Fibroblast of gingiva (primary cell): ENCODE measurements at regions not wholly inside any gene's neighbourhood (a gene's known extent, or its start where the extent isn't known, plus 50 kb on each side); places are given as distances from the start of the nearest gene placed in this dataset.
"Not testable (repeated sequence)": the region's sequence is repeated elsewhere in the genome, so short reads cannot be mapped to it uniquely, and the experiment has no call there.

Source experiments
- DNase-seq: peaks from one replicate; pipeline ENCODE4 v3.0.0-alpha.2; 2011; ENCODE audit warnings: low read depth

DNA sequence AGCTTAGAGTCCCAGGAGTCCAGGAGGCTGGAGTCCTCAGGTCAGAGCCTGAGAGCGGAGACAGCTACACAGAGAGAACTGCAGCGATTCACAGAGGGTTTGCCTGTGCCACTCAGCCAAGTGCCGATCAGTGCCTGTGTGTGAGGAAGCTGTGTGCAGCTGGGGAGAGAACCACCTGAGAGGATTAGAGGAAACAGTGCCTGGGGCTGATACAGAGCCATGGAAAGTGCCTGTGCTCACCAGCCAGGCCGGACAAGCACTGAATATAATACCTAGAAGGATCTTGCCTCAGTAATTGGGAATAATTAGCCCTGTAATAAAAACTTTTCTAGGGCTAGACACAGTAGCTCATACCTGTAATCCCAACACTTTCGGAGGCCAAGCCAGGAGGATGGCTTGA lies 134.7 kb downstream of the ARHGAP11B start:
- DNase-seq: not testable (repeated sequence)

DNA sequence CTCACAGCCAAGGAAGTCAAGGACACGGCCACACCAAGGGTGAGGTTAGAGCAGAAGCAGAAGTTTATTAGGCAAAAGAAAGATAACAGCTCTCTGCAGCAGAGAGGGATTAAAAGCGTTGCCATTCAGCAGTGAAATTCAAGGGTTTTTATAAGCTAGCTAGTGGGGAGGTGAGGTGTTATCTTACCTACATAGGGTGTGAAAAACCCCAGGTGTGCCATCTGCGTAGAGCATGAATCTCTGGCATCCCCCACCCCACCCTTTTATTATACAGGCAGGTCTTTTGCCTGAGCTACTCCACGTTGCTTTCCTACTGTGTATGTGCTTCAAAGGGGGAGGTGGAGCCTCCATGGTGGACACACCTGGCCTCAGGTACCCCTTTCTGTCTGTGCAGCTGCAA lies 135.4 kb downstream of the ARHGAP11B start:
- not testable (repeated sequence) for DNase-seq

DNA sequence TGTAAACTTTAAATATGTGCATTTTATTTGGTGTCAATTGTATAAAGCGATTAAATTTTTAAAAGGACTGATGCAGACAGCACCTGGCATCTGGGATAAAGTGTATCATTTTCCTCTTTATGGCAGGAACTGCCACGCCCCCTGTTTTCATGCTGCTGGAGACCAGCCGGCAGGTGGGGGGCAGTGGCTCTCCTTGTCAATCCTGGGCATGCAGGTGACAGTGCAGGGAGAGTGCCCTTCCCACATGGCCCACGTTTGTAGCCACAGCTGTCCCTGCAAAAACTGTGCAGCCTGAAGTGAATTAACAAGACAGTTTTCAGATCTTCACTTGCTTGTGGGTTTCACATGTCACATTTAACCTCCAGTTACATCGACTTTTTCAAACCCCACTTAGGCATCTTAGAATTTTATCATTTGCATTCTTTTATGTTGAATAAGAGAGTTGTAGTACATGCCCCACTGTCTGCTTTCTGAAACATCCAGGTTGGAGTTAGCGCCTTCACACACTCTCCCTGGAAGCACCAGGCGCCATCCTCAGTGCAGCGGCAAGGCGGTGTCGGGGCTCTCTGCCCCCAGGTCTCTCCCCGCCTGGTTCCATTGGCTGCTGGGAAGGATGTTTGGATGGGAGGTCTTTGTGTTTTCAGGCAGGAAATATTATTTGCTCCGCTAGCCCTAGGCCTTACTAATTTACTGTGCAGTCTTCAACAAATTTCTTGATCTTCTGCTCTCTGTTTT lies 134.2 kb upstream of the FAN1 start:
- not testable (repeated sequence) for DNase-seq

DNA sequence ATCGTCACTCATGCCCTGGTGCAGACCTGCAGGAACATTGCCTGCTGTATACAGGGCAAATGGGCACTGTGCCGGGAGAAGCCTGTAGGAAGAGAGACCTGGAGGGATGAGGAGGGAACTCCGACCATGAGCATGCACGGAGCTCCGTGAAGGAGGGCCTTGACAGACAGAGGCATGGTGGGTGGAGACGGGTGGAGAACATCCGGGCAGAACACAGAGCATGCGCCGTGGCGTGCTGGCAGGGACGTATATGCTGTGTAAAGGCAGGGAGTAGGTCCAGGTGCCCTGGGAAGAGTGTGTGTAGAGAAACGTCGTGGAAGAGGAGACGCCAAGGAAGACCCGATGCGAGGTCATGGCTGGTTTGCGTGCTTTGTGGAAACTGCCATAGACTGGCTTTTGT lies 133.0 kb upstream of the FAN1 start:
- no peak for DNase-seq

DNA sequence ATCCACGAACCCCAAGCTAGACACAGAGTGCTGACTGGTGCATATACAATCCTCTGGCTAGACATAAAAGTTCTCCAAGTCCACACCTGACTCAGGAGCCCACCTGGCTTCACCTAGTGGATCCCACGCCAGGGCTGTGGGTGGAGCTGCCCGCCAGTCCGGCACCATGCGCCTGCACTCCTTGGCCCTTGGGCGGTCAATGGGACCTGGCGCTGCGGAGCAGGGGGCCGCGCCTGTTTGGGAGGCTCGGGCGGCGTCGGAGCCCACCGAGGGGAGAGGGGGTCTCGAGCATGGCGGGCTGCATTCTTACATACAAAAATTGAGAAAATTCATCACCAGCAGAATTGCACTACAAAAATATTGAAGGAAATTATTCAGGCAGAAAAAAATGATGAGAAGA lies 120.7 kb upstream of the FAN1 start:
- DNase-seq: no peak

DNA sequence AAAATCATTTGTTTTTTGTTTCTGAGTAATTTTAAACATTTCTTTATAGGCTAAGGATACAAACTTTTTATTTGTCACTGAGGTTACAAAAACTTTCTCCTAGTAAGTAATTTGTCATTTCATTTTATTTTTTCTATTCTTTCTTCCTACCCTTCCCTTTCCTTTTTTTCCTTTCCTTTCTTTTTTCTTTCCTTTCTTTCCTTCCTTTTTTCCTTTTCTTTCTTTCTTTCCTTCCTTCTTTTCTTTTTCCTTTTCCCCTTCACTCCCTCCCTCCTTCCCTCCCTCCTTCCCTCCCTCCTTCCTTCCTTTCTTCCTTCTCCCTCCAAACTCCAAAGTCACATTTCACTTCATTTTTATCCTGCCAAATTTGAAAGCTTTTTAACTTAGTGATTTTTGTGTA lies 115.1 kb upstream of the FAN1 start:
- no peak for DNase-seq

DNA sequence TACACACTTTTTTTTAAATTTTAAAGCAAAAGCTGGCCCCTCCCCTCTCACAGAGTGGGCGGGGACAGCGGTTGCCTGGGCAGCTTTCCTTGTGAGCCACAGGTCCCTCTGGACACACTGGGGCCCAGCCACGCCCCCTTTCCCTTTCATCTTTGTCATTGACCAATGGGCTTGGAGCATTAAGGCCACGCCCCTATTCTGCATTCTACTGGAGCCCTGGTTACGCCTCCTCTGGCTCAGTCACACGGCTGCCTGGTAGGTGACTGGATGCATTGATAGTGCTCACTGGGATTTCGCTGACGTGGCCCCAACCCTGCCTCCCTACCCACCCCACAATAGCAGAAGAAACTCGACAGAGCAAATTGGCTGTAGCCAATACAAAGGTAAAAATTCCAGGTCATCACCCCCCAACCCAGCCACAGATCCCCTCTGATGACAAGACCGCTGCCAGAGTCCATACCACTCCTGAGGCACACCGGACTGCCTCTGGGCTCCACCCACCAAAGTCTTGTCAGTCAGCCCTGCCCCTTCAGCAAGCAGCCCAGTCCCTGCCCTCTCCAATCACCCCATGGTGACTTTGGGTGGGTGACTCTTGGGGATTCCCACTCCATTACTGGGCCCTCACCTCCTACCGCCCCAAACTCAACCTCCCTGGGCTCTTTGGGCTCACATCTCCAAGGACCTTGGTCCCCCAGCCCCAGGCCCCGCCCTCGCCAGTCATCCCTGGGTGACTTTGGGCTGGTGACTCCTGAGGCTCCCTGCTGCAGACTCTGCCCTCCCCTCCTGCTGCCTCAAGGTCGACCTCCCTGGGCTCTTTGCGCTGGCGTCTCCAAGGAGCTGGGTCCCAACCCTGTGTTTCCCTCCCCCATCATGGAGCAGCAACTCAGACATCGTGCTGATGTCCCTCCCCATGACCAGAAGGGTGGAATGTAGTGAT lies 112.2 kb upstream of the FAN1 start:
- DNase-seq: no peak

DNA sequence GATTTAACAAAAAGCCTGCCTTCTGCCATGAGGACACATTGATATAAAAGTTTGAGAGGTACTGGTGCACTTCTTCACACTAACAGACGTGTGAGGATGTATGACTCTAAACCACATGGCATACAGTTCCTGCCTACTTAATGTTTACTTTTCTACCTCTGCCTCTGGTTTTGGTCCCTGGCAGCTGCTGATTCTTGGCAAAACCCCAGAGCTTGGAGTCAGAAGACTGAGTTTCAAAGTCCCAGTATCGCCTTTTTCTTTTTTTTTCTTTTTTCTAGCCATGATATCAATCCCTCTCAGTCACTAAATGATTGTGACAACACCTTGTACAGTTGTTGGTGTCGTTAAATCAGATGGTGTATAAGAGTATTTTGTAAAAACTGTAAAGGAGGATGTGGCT lies 110.9 kb upstream of the FAN1 start:
- DNase-seq: not testable (repeated sequence)

DNA sequence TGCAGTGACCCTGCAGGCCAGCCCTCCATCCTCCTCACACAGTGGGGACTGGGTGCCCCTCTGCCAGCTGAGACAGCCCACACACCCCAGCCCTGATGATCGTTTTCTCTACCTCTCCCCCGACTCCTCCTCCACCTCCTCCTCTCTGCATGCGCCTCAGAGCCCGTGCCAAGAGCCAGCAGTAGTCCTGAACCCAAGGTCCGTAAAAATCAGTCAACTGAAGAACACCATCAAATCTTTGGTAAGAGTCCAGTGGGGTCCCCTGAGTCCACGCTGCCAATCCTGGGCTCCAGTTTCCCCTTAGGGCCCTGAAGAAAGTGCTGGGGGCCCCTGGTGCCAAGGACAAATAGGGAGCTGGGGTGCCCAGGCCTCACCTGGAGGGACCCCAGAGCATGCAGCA lies 109.3 kb upstream of the FAN1 start:
- no peak for DNase-seq

DNA sequence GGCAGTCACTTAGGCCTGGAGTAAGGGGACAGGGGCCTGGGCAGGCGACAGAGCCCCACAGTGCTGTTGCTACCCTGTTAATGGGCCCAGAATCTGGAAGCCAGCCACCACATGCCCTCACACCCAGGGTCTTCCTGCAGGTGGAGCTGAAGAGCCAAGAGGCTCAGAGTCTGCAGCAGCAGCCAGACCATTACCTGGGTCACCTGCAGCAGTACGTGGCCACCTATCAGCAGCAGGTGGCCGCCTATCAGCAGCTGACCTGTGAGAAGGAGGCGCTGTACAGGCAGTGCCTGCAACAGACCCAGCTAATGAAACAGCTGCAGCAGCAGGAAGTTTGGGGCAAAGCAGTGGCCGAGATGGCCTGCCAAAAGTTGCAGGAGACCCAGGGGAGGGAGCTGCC lies 104.2 kb upstream of the FAN1 start:
- not testable (repeated sequence) for DNase-seq

DNA sequence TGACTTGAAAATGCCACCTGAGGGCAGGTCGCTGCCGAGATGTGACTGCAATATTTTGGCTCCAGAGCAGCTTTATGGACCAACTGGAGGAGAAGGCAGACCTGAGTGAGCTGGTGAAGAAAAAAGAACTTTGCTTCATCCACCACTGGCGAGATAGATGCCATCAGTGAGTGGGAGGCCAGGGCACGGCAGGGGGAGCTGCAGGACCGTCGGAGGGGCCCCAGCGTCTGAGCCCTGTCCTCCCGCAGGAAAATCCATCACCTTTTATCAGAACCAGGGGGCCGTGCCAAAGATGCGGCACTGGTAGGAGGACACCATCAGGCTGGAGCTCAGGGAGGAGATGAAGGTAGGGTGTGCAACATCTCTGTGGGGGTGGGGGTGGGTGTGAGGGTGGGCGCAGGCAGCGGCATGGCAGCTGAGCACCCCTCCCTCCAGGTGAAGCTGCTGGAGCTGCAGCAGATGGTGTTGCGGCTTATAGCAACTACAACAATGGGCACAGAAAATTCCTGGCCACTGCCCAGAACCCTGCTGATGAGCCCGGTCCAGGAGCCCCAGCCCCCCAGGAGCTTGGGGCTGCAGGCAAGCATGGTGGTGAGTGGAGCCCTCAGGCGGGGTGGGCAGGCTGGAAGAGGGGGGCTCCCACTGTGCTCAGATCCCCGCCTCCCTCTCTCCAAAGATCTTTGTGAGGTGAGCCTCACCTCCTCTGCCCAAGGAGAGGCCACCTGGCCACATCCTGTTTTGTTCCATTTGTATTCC lies 102.4 kb upstream of the FAN1 start:
- DNase-seq: not testable (repeated sequence)

DNA sequence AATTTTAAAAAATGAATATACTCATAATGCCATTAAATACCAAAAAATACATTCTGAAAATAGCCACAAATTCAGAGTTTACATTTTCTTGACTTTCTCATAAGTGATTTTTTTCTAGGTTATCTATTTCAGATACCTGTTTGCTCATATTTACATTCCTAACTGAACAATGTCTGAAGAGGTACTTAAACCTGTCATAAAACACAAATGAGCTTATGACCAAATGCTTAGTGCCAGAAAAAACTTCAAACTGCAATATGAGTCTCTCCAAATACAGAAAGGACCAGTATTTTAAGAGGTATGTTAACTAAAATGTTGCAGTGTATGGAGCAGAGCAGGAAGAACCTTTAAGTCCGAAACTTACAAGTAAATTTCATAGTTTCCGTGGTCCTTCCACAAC lies 101.7 kb upstream of the FAN1 start:
- not testable (repeated sequence) for DNase-seq

DNA sequence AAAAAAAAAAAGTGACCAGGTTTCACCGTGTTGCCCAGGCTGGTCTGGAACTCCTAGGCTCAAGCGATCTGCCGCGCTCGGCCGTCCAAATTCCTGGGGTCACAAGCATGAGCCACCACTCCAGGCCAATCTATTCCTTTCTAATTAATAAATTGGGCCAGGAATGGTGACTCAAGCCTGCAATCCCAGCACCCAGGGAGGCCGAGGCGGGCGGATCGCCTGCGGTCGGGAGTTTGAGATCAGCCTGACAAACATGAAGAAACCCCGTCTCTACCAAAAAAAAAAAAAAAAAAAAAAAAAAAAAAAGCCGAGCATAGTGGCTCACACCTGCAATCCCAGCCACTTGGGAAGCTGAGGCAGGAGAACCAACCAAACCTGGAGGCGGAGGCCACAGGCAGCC lies 100.0 kb upstream of the FAN1 start:
- not testable (repeated sequence) for DNase-seq

DNA sequence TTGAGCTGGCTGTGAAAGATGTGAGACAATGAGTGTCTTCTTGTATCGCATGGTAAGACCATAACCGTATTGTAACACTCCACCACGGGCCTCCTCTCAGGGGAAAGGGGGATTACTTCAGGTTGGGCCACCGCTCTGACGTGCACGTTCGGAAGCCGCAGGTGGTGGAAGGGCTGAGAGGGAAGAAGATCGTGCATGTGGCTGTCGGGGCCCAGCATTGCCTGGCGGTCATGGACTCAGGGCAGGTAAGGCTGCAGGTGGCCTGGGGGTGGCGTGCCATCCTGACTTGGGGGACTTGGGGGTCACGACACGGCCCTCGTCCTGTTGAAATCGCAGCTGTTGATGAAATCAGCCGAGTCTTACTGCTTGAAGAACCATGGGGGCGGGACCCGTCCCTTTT lies 87.3 kb upstream of the FAN1 start:
- no peak for DNase-seq

DNA sequence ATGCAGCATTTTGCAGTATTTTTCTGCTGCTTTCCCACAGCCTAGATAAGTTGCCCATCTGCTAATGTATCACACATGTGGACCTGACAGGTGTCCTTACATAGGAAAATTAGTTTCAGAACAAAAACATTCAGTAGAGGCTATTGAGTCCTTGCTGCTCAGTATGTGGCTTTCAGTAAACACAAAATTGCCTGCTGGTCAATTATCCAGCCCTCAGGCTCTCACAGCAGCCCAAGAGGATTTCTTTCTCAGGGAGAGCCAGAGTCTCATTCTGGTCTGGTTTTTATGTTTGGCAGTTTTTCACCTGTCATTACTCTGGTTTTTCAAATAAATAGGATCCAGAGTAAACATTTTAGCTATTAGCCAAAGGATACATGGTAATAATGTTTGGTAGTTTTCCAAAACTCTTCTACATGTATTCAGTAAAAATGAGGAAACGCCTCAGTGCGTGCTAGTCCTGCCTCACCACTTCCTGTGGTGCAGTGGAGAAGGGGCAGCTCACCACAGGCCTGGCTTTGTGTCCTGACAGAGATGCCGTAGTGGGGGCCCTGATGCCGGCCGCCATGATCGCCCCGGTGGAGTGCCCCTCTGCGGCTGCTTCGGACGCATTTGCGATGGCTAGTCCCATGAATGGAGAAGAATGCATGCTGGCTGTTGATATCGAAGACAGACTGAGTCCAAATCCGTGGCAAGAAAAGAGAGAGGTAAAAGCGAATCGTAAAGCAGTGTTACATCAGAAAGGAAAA lies 80.5 kb upstream of the FAN1 start:
- not testable (repeated sequence) for DNase-seq

DNA sequence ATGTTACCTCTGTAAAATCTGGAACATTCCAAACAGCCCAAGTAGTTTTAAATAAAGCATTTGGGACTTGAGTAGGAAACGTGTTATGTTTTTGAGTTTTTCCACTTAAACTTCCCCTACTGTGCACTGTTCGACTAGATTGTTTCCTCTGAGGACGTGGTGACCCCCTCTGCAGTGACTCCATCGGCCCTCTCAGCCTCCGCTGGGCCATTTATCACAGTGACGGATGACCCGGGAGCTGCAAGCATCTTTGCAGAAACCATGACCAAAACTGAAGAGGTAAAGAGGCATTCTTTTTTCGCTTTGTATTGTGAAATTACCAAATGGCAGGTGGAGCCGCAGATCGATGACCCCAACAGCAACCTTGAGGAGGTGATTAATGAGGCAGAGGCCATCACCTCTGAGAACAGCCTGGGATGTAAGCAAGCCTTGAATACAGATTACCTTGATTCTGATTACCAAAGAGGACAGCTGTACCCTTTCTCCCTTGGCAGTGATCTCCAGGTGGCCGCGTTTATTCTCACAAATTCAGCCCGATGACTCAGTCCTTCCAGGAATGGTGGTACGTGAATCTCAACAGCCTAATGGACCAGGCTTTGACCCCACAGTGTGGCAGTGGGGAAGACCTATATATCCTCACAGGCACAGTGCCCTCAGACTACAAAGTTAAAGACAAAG lies 79.1 kb upstream of the FAN1 start:
- DNase-seq: no peak

DNA sequence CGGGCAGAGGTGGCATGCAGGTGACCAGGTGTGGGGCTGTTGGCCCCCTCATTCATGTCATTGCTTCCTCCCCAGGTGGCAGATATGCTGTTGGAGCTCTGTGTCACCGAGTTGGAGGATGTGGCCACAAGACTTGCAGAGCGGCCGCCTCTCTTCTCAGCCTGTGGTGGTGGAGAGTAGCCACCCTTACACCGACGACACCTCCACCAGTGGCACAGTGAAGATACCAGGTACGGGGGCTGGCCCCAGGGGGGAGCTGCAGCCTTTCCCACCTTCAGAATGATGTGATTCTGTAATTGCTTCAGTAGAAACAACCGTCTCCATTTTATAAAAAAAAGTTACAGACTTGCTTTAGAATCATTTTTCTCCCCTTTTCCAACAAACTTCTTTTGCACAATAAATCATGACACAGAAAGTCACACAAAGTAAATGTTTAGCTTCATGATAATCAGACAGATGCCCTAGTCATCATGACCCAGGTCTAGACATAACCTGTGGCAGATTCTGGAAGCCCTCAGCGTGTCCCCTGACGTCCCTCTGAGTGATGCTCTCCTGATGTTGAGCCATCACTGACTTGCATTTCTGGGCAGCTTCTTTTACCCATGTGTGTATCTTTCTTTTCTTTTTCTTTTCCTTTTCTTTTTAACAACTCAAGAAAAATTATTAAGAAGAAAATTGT lies 76.0 kb upstream of the FAN1 start:
- DNase-seq: no peak

DNA sequence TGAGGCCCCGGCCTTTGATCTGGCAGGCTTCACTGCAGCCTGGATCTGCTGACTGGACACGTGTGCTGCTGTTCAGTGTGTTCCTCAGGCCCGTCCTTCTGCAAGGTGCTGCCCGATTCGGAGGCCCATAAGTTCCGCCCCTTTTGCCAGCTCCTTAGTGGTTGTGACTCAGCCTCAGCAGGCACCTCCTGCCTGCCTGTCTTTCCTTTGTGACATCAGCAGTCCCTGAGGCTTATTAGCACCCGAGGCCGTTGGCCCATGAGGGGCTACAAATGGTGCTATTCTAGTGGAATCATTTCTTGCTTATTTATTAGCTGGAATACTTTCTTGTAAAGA lies 75.4 kb upstream of the FAN1 start:
- not testable (repeated sequence) for DNase-seq

DNA sequence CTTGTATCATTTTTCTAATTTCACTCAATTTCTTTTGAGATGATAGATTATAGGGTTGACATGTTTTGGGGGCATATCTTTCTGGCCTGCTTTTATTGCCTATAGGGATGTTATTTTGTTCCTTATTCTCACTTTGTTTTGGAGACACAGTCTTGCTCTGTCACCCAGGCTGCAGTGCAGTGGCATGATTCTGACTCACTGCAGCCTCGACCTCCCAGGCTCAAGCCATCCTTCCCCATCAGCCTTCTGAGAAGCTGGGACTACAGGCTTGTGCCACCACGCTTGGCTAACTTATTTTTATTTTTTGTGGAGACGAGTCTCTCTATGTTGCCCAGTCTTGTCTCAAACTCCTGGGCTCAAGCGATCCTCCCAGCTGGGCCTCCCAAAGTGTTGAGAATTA lies 72.8 kb upstream of the FAN1 start:
- DNase-seq: no peak

DNA sequence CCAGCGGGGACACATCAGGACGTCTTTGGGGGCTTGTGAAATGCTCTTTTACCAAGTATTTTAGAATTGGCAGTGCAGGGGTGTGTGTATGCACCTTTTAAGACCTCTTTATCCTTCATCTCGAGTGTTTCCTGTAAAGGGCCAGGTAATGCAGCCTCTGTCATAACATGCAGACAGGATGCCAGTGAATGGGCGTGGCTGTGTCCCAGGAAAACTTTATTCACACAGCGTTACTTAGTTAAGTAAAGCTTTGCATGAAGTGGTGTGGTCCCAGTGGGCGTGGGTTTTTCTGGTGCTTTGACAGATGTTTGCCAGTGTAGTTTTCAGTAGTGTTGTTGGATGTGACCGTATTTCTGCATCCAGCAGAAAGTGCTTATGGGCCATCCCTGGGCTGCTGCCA lies 70.3 kb upstream of the FAN1 start:
- DNase-seq: not testable (repeated sequence)

DNA sequence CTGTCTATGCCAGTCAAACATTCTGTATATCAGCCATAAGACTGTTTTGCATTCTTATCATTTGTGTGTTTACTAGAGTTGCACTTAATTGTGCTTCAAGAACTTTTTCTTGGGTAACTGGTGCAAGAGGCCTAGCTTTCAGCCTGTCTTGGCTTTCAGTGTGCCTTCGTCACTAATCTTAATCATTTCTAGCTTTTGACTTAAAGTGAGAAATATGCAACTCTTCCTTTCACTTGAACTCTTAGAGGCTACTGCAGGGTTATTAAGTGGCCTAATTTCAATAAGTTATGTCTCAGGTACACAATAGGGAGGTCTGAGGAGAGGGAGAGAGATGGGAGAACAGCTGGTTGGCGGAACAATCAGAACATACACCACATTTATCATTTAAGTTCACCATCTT lies 62.1 kb upstream of the FAN1 start:
- not testable (repeated sequence) for DNase-seq
